H4 (cell line): ENCODE measurements at regions not wholly inside any gene's neighbourhood (a gene's known extent, or its start where the extent isn't known, plus 50 kb on each side); places are given as distances from the start of the nearest gene placed in this dataset.
A peak's percentile ranks its signal among the peaks of the same experiment; 100 is the strongest.
"Not testable (repeated sequence)": the region's sequence is repeated elsewhere in the genome, so short reads cannot be mapped to it uniquely, and the experiment has no call there.

Experiments
- DNase-seq: peaks from one replicate; pipeline ENCODE4 v3.0.0-alpha.2; 2015; ENCODE audit warnings: low spot score

DNA sequence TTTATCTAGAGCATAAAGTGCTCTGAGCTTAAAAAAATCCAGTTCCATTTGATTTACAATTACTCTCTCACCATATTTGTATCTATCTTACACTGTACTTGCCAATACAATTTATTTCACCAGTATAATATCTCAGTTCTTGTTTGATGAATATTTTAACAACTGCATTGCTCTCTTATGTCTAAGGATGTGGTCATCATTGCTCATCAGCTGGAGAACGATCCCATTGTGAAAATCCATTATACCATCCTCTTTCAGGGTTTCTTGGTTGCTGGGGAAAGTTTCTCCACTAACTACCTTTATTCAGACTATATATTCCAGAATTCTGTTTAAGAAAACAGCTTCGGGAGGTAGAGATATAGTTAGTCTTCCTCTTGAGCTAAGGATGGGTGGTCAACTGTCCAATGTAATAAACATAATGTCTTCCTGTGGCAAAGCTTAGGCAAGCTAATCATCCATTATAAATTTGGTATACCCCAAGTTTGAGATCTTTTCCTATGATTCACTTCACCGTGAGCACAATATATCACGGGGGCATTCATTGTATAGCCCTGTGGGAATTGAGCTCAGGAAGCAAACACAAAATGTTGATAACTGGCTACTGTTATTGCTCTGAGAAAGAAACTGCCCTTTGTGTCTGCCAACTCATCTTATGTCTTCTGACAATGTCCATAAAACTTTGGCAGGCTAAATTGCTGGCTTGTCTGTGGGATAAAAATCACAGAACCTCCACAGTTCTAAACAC, 2361.9 kb downstream of the ARAP2 start:
- DNase-seq: no peak

- no peak for DNase-seq
Measured at GRCh38 chr4:33883111-33883510, 2361.2 kb downstream of the ARAP2 start.

GRCh38 chr4:33886356-33886755, 2358.0 kb downstream of the ARAP2 start:
- DNase-seq: no peak

DNA sequence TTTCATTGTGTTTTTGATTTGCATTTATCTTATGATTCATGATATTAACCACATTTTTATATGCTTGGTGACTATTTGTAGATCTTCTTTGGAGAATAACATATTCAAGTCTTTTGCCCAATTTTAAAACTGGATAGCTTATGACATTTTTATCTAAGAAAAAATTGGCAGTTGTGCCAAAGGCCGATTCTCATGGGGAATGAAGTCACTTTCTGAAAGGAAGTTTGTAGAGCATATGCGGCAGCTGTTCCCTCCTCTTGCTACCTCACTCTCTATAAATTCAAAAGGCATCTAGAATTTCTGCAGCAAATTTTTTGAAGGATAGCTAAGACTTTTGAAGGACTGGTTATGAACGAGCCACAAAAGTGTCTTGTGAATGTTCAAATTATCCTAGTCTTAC, 2353.5 kb downstream of the ARAP2 start:
- no peak for DNase-seq

- no peak for DNase-seq
Measured at GRCh38 chr4:33911959-33912358, 2332.4 kb downstream of the ARAP2 start.

DNA sequence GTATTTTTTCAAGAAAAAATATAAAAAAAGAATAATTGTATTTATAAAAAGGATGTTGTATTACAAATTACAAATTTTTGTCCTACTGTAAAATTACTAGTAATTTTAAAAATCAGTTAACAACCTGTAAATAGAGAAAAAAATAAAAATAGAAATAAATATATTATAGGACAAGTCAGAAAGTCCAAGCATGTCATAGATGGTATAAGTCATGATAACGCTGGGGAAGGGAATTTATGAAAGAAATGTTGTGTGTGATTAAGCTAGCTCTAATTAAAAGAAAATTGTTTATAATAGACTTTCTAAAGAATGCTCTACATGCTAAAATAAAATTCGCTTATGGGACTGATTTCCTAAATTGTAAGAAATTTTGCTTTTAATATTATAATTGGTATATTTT, 2329.9 kb downstream of the ARAP2 start:
- DNase-seq: no peak

DNA sequence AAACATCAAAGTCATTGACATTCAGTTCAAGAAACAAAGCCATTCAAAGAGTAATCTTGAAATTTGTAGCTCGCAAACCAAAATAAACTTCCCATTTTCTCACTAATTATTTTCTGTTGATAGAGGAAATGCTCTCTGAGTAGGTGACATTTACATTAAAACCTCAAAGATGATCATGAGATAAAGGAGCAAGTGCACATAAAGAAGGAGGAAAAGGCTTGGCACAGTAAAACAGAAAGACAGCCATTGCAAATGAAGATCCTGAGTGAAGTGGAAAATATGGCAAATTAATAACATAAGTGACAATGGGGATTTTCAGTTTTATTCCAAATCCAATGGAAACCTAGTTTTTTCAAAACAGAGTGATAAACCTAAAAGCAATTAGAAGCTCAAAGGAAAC, 2320.8 kb downstream of the ARAP2 start:
- DNase-seq: no peak

DNA sequence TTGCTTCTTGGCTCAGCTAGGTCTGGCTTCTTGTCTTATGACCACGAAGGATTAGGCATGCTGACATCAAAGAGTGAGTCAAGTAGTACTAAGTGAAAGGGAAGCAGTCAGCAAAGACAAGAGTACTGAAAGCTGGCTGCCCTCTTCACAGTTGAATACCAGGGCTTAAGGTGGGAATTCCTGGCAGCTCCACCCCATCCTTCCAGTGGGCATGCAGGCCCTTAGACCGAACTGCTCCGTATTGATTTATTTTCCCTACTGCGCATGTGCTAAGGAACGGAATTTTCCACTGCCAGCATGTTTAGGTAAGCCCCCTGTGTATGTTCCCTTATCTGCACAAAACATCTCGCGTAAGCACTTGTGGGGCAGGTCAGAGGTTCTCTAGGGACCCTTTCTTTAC, 2320.1 kb downstream of the ARAP2 start:
- peak; percentile 72 for DNase-seq

- no peak for DNase-seq
Measured at GRCh38 chr4:33924811-33925210, 2319.5 kb downstream of the ARAP2 start.

- no peak for DNase-seq
Measured at GRCh38 chr4:33930497-33930896, 2313.8 kb downstream of the ARAP2 start.

- DNase-seq: no peak
Measured at GRCh38 chr4:33931026-33931425, 2313.3 kb downstream of the ARAP2 start.

- DNase-seq: no peak
Measured at GRCh38 chr4:33940281-33940680, 2304.0 kb downstream of the ARAP2 start.

DNA sequence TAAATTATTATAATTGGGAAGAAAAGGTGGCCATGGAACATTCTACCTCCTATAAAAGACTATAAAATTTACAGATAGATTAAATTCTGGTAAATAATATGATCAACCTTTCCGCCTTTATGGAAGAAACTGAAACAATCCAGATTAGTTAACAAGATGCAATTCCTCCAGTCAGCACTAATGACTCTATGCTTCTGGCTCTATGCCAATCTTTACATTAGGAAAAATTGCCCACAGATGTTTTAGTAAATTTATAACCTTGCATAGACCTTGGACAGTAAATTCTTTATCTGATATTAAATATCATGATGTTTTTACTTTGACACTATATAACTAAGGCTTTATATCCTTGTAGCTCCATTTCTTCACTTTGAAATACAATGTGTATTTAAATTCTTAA, 2302.5 kb downstream of the ARAP2 start:
- no peak for DNase-seq

- no peak for DNase-seq
Measured at GRCh38 chr4:33948921-33949320, 2295.4 kb downstream of the ARAP2 start.

- not testable (repeated sequence) for DNase-seq
Measured at GRCh38 chr4:33953848-33954247, 2290.5 kb downstream of the ARAP2 start.

DNA sequence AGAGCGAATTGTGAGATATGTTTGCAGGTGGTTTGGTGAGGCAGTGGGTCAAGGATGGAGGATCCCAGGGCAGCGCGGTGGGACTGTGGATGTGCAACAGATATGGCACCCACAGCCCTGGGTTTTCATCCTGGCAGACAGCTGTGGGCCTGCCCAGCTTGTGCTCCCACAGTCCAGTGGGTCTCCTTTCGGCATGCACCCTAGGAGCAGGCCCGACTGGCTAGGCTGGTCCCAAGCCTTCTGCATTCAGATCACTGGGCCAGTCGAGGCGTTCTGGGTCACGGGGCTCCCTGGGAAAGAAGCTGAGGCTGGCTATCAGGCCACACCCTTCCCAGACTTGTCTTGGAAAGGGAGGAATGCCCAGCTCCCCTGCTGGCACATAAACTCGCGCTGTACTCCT, 2289.6 kb downstream of the ARAP2 start:
- DNase-seq: no peak

DNA sequence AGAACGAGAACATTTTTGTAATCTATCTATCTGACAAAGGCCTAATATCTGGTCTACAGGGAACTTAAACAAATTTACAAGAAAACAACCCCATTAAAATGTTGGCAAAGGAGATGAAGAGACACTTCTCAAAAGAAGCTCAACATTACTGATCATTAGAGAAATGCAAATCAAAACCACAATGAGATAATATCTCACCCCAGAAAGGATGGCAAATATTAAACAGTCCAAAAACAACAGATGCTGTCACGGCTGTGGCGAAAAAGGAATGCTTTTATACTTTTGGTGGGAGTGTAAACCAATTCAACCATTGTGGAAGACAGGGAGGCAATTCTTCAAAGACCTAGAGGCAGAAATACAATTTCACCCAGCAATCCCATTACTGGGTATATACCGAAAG, 2284.8 kb downstream of the ARAP2 start:
- DNase-seq: peak; percentile 19

- no peak for DNase-seq
Measured at GRCh38 chr4:33961761-33962160, 2282.6 kb downstream of the ARAP2 start.

GRCh38 chr4:33966808-33967207, 2277.5 kb downstream of the ARAP2 start:
- DNase-seq: no peak

- no peak for DNase-seq
Measured at GRCh38 chr4:33974270-33974669, 2270.0 kb downstream of the ARAP2 start.

DNA sequence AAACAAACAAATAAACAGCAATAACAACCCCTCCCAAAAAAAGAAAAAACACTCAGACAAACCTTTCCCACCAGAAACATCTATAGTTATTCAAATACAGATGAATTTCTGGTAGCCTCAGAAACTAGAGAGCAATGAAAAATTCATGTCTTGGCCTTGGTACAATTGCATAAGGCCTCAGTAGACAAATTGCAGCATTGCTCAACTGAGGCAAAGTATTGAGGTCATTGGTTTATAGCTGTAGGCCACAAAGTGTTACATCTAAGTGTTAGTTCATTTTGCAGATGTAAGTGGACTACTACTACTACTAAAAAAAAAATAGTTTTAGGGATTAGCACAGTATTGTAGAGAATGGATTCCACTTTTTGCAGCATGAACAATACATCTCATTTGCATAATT, 2268.3 kb downstream of the ARAP2 start:
- no peak for DNase-seq

DNA sequence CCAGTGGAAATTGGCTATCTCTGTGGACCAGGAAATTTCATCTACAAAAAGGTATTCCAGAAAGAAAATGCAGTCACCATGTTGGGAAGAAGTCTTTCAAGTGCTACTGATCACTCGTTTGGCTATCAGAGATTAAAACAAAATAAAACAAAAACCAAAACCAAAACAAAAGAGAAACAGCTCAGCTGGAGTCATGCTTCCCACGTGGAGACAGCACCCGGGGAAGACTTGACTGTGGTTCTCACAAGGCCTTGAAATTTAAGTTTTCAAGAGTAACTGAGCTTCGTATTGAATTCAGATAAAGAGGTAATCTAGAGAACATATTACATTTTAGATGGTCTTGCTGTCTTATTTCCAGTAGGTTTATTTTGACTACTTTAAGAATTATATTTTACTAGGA, 2264.5 kb downstream of the ARAP2 start:
- DNase-seq: not testable (repeated sequence)

- DNase-seq: no peak
Measured at GRCh38 chr4:33980361-33980760, 2264.0 kb downstream of the ARAP2 start.

DNA sequence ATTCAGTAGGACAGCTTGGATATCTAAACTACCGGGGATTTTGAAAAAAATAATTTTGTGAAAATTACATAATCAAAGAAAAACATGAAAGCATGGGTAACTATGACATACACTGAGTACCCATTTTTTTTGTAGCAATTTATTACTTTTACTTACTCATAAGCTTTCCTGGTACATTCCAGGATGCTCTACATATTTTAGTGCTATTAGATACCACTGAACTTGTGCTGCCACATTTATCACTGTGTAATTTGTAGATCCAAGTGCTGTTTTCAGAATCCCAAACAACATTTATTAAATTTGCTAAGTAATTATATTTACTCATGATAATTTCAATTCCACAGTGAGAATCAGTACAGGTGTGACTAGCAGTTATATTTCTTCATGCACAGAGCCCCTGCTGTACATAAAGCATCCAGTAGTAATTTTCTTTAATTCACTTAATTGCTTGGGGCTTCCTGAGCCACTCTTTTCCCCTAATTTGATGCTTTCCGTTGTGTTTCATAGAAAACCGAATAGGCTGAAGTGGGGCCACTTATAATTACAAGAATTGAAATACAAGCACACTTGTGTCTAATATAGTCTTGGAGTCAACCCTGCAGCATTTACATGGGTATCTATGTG, 2254.4 kb downstream of the ARAP2 start:
- DNase-seq: no peak
